H1 (cell line): ENCODE measurements at regions not wholly inside any gene's neighbourhood (a gene's known extent, or its start where the extent isn't known, plus 50 kb on each side); places are given as distances from the start of the nearest gene placed in this dataset.

Experiments
- GABPA ChIP-seq: IDR thresholded peaks from 2 replicates; pipeline ENCODE4 v1.6.1; 2011; ENCODE audit warnings: mild to moderate bottlenecking, low read length, moderate library complexity, borderline replicate concordance; ENCODE audit not compliant: insufficient read depth
- POLR2AphosphoS5 ChIP-seq: IDR thresholded peaks from 2 replicates; pipeline ENCODE4 v1.6.1; 2011; ENCODE audit warnings: low read depth, low read length
- RBBP5 ChIP-seq: IDR thresholded peaks from 2 replicates; pipeline ENCODE4 v1.7.1; 2012; ENCODE audit warnings: low read depth, mild to moderate bottlenecking, inconsistent platforms, low read length, moderate library complexity, borderline replicate concordance
- SIRT6 ChIP-seq: IDR thresholded peaks from one replicate; pipeline ENCODE4 v1.7.1; 2012; ENCODE audit warnings: low read length, inconsistent platforms
- SP1 ChIP-seq: IDR thresholded peaks from 2 replicates; pipeline ENCODE4 v1.6.1; 2011; ENCODE audit warnings: low read depth, low read length
- TAF7 ChIP-seq: optimal IDR thresholded peaks from 2 replicates; pipeline ENCODE3; 2011; ENCODE audit warnings: low read depth, mild to moderate bottlenecking, inconsistent platforms, low read length, moderate library complexity, borderline replicate concordance
- YY1 ChIP-seq: IDR thresholded peaks from 2 replicates; pipeline ENCODE4 v1.6.1; 2011; ENCODE audit warnings: low read depth, mild to moderate bottlenecking, low read length
- TF ChIP-seq, protein P1 (sequence below): fragments of 300-600 bp; sonication (generic); IDR thresholded peaks from 2 replicates; pipeline ENCODE4 v1.7.1; 2012; ENCODE audit warnings: low read length, moderate library complexity, mild to moderate bottlenecking, inconsistent platforms; ENCODE audit not compliant: insufficient replicate concordance
- TF ChIP-seq, protein P2 (sequence below): IDR thresholded peaks from 2 replicates; pipeline ENCODE4 v1.6.1; 2011; ENCODE audit warnings: low read depth, mild to moderate bottlenecking, low read length; ENCODE audit not compliant: insufficient read depth

DNA sequence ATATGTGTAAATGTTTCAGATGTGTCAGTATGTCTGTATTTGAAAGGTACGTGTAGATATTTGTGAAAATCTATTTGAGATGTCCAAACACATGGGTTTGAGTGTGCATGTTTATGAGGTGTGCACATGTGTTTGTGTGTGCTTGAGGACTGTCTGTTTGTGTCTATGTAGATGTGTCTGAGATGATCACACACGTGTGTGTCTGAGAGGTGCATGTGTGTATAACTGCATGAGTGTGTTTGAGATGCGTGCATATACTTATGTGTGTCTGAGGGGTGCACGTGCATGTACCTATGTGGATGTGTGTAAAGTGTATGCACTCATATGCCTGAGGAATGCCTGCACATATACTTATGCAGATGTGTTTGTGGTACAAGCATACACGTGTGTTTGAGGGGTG lies 584.4 kb downstream of the BUD13 start (continued):
- TF ChIP-seq, protein P1, sequence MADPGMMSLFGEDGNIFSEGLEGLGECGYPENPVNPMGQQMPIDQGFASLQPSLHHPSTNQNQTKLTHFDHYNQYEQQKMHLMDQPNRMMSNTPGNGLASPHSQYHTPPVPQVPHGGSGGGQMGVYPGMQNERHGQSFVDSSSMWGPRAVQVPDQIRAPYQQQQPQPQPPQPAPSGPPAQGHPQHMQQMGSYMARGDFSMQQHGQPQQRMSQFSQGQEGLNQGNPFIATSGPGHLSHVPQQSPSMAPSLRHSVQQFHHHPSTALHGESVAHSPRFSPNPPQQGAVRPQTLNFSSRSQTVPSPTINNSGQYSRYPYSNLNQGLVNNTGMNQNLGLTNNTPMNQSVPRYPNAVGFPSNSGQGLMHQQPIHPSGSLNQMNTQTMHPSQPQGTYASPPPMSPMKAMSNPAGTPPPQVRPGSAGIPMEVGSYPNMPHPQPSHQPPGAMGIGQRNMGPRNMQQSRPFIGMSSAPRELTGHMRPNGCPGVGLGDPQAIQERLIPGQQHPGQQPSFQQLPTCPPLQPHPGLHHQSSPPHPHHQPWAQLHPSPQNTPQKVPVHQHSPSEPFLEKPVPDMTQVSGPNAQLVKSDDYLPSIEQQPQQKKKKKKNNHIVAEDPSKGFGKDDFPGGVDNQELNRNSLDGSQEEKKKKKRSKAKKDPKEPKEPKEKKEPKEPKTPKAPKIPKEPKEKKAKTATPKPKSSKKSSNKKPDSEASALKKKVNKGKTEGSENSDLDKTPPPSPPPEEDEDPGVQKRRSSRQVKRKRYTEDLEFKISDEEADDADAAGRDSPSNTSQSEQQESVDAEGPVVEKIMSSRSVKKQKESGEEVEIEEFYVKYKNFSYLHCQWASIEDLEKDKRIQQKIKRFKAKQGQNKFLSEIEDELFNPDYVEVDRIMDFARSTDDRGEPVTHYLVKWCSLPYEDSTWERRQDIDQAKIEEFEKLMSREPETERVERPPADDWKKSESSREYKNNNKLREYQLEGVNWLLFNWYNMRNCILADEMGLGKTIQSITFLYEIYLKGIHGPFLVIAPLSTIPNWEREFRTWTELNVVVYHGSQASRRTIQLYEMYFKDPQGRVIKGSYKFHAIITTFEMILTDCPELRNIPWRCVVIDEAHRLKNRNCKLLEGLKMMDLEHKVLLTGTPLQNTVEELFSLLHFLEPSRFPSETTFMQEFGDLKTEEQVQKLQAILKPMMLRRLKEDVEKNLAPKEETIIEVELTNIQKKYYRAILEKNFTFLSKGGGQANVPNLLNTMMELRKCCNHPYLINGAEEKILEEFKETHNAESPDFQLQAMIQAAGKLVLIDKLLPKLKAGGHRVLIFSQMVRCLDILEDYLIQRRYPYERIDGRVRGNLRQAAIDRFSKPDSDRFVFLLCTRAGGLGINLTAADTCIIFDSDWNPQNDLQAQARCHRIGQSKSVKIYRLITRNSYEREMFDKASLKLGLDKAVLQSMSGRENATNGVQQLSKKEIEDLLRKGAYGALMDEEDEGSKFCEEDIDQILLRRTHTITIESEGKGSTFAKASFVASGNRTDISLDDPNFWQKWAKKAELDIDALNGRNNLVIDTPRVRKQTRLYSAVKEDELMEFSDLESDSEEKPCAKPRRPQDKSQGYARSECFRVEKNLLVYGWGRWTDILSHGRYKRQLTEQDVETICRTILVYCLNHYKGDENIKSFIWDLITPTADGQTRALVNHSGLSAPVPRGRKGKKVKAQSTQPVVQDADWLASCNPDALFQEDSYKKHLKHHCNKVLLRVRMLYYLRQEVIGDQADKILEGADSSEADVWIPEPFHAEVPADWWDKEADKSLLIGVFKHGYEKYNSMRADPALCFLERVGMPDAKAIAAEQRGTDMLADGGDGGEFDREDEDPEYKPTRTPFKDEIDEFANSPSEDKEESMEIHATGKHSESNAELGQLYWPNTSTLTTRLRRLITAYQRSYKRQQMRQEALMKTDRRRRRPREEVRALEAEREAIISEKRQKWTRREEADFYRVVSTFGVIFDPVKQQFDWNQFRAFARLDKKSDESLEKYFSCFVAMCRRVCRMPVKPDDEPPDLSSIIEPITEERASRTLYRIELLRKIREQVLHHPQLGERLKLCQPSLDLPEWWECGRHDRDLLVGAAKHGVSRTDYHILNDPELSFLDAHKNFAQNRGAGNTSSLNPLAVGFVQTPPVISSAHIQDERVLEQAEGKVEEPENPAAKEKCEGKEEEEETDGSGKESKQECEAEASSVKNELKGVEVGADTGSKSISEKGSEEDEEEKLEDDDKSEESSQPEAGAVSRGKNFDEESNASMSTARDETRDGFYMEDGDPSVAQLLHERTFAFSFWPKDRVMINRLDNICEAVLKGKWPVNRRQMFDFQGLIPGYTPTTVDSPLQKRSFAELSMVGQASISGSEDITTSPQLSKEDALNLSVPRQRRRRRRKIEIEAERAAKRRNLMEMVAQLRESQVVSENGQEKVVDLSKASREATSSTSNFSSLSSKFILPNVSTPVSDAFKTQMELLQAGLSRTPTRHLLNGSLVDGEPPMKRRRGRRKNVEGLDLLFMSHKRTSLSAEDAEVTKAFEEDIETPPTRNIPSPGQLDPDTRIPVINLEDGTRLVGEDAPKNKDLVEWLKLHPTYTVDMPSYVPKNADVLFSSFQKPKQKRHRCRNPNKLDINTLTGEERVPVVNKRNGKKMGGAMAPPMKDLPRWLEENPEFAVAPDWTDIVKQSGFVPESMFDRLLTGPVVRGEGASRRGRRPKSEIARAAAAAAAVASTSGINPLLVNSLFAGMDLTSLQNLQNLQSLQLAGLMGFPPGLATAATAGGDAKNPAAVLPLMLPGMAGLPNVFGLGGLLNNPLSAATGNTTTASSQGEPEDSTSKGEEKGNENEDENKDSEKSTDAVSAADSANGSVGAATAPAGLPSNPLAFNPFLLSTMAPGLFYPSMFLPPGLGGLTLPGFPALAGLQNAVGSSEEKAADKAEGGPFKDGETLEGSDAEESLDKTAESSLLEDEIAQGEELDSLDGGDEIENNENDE: no peak
- no peak for TF ChIP-seq SP1
- no peak for TF ChIP-seq TAF7
- TF ChIP-seq, protein P2, sequence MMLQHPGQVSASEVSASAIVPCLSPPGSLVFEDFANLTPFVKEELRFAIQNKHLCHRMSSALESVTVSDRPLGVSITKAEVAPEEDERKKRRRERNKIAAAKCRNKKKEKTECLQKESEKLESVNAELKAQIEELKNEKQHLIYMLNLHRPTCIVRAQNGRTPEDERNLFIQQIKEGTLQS: no peak
- no peak for TF ChIP-seq SIRT6
- TF ChIP-seq RBBP5: no peak
- TF ChIP-seq POLR2AphosphoS5: no peak
- TF ChIP-seq YY1: no peak
- no peak for TF ChIP-seq GABPA
